K562 (cell line): ENCODE measurements at regions not wholly inside any gene's neighbourhood (a gene's known extent, or its start where the extent isn't known, plus 50 kb on each side); places are given as distances from the start of the nearest gene placed in this dataset.
A peak's percentile ranks its signal among the peaks of the same experiment; 100 is the strongest.

ENCODE experiments used
- BHLHE40 ChIP-seq: IDR thresholded peaks from 2 replicates; pipeline ENCODE4 v1.6.1; 2011; ENCODE audit warnings: low read length, improper control_type of control experiment
- CEBPB ChIP-seq: fragments of 450-650 bp; IDR thresholded peaks from 2 replicates; pipeline ENCODE4 v1.6.1; 2016; ENCODE audit warnings: missing genetic modification characterization, missing compliant biosample characterization
- ELF2 ChIP-seq: fragments of 250-450 bp; sonication (Bioruptor Pico); IDR thresholded peaks from 2 replicates; pipeline ENCODE4 v1.5.0; 2021; ENCODE audit warnings: mild to moderate bottlenecking
- IRF2 ChIP-seq: sonication (generic); formaldehyde crosslinking; IDR thresholded peaks from 2 replicates; pipeline ENCODE4 v1.8.1; 2022; ENCODE audit warnings: mild to moderate bottlenecking, missing genetic modification reagents
- MAFK ChIP-seq: IDR thresholded peaks from 2 replicates; pipeline ENCODE4 v1.6.1; 2011; ENCODE audit warnings: low read length, improper control_type of control experiment
- MCM5 ChIP-seq: fragments of 450-650 bp; IDR thresholded peaks from 2 replicates; pipeline ENCODE4 v1.6.1; 2016; ENCODE audit warnings: low read depth
- SREBF1 ChIP-seq: fragments of 150-350 bp; IDR thresholded peaks from 2 replicates; pipeline ENCODE4 v1.6.1; 2014; ENCODE audit warnings: antibody characterized with exemption, low read depth, low read length, borderline replicate concordance
- TOE1 ChIP-seq, 2 experiments: fragments of 450-650 bp in 1 of 2; sonication (generic) in 1 of 2; formaldehyde crosslinking in 1 of 2; IDR thresholded peaks; 2 replicates each; pipeline versions ENCODE4 v1.7.1 to v1.8.0; 2016 to 2022; ENCODE audit warnings: borderline replicate concordance in 2 of 2, mild to moderate bottlenecking in 2 of 2, antibody characterized with exemption in 1 of 2, inconsistent platforms in 1 of 2, low read depth in 1 of 2, missing genetic modification reagents in 1 of 2, moderate library complexity in 1 of 2
- ZFP1 ChIP-seq: fragments of 450-650 bp; formaldehyde crosslinking; IDR thresholded peaks from 2 replicates; pipeline ENCODE4 v1.4.0; 2020; ENCODE audit warnings: mild to moderate bottlenecking, mixed read lengths
- ZFP36 ChIP-seq: fragments of 150-350 bp; IDR thresholded peaks from 2 replicates; pipeline ENCODE4 v1.6.1; 2018; ENCODE audit warnings: low read length, low read depth; ENCODE audit not compliant: partially characterized antibody
- ZNF121 ChIP-seq: sonication (generic); formaldehyde crosslinking; conservative IDR thresholded peaks from 2 replicates; pipeline ENCODE4 v1.8.0; 2022; ENCODE audit warnings: missing genetic modification reagents
- ZNF133 ChIP-seq: fragments of 250-450 bp; sonication (Bioruptor Pico); IDR thresholded peaks from 2 replicates; pipeline ENCODE4 v1.4.0; 2020; ENCODE audit warnings: mild to moderate bottlenecking
- ZNF586 ChIP-seq: fragments of 450-650 bp; formaldehyde crosslinking; conservative IDR thresholded peaks from 2 replicates; pipeline ENCODE4 v1.4.0; 2020; ENCODE audit warnings: mild to moderate bottlenecking, moderate library complexity
- ZNF644 ChIP-seq: fragments of 200-800 bp; sonication (Bioruptor generic); IDR thresholded peaks from 2 replicates; pipeline ENCODE4 v1.6.1; 2016; ENCODE audit warnings: low read depth, missing genetic modification characterization, missing compliant biosample characterization
- TF ChIP-seq, protein P1 (sequence below), 2 experiments: fragments of 450-650 bp in 1 of 2; IDR thresholded peaks; 2 replicates each; pipeline ENCODE4 v1.6.1; 2011 to 2017; ENCODE audit warnings: low read depth in 2 of 2, antibody characterized with exemption in 1 of 2, borderline replicate concordance in 1 of 2, low read length in 1 of 2, mild to moderate bottlenecking in 1 of 2, mixed read lengths in 1 of 2; ENCODE audit not compliant: control insufficient read depth in 1 of 2
- TF ChIP-seq, protein P2 (sequence below): fragments of 250-450 bp; sonication (Bioruptor Pico); IDR thresholded peaks from 2 replicates; pipeline ENCODE4 v1.8.0; 2021; ENCODE audit warnings: mild to moderate bottlenecking, moderate library complexity
- TF ChIP-seq, protein P3 (sequence below): fragments of 450-650 bp; IDR thresholded peaks from 2 replicates; pipeline ENCODE4 v1.6.1; 2017; ENCODE audit warnings: antibody characterized with exemption
- TF ChIP-seq, protein P4 (sequence below): sonication (generic); IDR thresholded peaks from 2 replicates; pipeline ENCODE4 v1.6.1; 2016
- TF ChIP-seq, protein P5 (sequence below): sonication (generic); formaldehyde crosslinking; IDR thresholded peaks from 2 replicates; pipeline ENCODE4 v1.8.1; 2023; ENCODE audit warnings: mild to moderate bottlenecking, missing genetic modification reagents, moderate library complexity

DNA sequence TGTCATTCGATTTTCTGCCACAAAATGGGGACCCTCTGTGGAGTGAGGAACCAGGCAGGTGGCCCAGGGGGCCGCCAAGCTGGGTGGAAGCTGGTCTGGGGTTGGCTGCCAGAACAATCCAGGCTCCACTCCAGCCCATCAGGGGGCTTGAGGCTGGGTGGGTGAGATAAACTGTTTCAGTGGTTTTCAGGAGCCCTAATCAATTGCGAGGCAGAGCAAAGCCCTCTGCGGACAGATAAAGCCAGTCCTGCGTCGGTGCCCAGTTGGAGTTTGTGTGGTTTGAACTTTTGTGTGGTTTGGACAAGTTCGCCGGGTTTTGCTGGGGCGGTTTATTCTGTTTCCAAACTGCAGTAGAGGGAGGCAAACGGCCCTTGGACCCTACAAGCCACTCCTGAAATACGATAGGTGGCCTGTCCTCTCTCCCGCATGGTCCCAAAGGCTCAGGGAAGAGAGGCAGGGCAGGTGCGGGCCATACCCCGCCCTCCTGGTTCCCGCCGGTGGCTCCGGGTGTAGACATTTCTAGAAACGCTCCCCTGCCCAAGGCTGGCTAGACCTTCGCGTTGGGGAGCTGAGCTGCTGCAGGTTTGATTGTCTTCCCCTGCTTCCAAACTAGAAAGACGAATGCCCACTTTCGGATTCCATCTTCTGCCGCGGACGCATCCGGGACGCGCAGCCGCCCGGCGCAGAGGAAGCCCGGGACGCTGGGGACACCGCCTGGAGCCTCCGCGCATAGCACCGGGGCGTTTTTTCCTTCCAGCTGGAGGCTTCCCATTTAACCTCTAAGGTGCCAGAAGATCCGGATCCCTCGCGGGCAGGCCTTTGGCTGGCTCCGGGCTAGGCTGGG lies 169.0 kb upstream of the BCOR start (continued):
- TF ChIP-seq, protein P1, sequence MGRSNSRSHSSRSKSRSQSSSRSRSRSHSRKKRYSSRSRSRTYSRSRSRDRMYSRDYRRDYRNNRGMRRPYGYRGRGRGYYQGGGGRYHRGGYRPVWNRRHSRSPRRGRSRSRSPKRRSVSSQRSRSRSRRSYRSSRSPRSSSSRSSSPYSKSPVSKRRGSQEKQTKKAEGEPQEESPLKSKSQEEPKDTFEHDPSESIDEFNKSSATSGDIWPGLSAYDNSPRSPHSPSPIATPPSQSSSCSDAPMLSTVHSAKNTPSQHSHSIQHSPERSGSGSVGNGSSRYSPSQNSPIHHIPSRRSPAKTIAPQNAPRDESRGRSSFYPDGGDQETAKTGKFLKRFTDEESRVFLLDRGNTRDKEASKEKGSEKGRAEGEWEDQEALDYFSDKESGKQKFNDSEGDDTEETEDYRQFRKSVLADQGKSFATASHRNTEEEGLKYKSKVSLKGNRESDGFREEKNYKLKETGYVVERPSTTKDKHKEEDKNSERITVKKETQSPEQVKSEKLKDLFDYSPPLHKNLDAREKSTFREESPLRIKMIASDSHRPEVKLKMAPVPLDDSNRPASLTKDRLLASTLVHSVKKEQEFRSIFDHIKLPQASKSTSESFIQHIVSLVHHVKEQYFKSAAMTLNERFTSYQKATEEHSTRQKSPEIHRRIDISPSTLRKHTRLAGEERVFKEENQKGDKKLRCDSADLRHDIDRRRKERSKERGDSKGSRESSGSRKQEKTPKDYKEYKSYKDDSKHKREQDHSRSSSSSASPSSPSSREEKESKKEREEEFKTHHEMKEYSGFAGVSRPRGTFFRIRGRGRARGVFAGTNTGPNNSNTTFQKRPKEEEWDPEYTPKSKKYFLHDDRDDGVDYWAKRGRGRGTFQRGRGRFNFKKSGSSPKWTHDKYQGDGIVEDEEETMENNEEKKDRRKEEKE (IDR thresholded peaks at IDR 0.05; ENCODE audit: borderline replicate concordance in 1 of 2, control insufficient read depth in 1 of 2, low read depth in 2 of 2, low read length in 1 of 2) = no peak
- TF ChIP-seq ZNF133 (CRISPR knock-in tag) (no peak), TOE1 (IDR thresholded peaks at IDR 0.05; ENCODE audit: borderline replicate concordance) (no peak), TOE1 (CRISPR knock-in tag; IDR thresholded peaks at IDR 0.05; ENCODE audit: borderline replicate concordance, low read depth) (no peak), IRF2 (CRISPR knock-in tag) (no peak), CEBPB (tag) (no peak), ZNF586 (CRISPR knock-in tag) (no peak), ZNF121 (CRISPR knock-in tag) (no peak), ZNF644 (tag) (no peak), ZFP1 (CRISPR knock-in tag) (no peak), ZFP36 (no peak), MAFK (no peak), BHLHE40 (no peak; the same call in 1 of the 2 replicates), MCM5 (no peak), ELF2 (no peak), SREBF1 (no peak)
- TF ChIP-seq, protein P2, sequence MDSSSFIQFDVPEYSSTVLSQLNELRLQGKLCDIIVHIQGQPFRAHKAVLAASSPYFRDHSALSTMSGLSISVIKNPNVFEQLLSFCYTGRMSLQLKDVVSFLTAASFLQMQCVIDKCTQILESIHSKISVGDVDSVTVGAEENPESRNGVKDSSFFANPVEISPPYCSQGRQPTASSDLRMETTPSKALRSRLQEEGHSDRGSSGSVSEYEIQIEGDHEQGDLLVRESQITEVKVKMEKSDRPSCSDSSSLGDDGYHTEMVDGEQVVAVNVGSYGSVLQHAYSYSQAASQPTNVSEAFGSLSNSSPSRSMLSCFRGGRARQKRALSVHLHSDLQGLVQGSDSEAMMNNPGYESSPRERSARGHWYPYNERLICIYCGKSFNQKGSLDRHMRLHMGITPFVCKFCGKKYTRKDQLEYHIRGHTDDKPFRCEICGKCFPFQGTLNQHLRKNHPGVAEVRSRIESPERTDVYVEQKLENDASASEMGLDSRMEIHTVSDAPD (CRISPR knock-in tag) = no peak
- TF ChIP-seq, protein P3, sequence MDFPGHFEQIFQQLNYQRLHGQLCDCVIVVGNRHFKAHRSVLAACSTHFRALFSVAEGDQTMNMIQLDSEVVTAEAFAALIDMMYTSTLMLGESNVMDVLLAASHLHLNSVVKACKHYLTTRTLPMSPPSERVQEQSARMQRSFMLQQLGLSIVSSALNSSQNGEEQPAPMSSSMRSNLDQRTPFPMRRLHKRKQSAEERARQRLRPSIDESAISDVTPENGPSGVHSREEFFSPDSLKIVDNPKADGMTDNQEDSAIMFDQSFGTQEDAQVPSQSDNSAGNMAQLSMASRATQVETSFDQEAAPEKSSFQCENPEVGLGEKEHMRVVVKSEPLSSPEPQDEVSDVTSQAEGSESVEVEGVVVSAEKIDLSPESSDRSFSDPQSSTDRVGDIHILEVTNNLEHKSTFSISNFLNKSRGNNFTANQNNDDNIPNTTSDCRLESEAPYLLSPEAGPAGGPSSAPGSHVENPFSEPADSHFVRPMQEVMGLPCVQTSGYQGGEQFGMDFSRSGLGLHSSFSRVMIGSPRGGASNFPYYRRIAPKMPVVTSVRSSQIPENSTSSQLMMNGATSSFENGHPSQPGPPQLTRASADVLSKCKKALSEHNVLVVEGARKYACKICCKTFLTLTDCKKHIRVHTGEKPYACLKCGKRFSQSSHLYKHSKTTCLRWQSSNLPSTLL = no peak
- TF ChIP-seq, protein P4, sequence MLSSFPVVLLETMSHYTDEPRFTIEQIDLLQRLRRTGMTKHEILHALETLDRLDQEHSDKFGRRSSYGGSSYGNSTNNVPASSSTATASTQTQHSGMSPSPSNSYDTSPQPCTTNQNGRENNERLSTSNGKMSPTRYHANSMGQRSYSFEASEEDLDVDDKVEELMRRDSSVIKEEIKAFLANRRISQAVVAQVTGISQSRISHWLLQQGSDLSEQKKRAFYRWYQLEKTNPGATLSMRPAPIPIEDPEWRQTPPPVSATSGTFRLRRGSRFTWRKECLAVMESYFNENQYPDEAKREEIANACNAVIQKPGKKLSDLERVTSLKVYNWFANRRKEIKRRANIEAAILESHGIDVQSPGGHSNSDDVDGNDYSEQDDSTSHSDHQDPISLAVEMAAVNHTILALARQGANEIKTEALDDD = no peak
- TF ChIP-seq, protein P5, sequence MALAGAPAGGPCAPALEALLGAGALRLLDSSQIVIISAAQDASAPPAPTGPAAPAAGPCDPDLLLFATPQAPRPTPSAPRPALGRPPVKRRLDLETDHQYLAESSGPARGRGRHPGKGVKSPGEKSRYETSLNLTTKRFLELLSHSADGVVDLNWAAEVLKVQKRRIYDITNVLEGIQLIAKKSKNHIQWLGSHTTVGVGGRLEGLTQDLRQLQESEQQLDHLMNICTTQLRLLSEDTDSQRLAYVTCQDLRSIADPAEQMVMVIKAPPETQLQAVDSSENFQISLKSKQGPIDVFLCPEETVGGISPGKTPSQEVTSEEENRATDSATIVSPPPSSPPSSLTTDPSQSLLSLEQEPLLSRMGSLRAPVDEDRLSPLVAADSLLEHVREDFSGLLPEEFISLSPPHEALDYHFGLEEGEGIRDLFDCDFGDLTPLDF = 0 out of 2 replicates have a peak, but pooled peaks have one; percentile 24
